HUES48 (cell line): ENCODE measurements at regions not wholly inside any gene's neighbourhood (a gene's known extent, or its start where the extent isn't known, plus 50 kb on each side); places are given as distances from the start of the nearest gene placed in this dataset.
A peak's percentile ranks its signal among the peaks of the same experiment; 100 is the strongest.
"Not testable (repeated sequence)": the region's sequence is repeated elsewhere in the genome, so short reads cannot be mapped to it uniquely, and the experiment has no call there.

Source experiments
- H3K27ac ChIP-seq: one replicate; pipeline ENCODE4 v1.7.0; 2013; ENCODE audit warnings: low read depth, low read length, inconsistent platforms
- H3K27me3 ChIP-seq: 2 replicates; pipeline ENCODE4 v1.6.1; 2013; ENCODE audit warnings: mild to moderate bottlenecking, low read length; ENCODE audit not compliant: control insufficient read depth, insufficient read depth
- H3K36me3 ChIP-seq: 2 replicates; pipeline ENCODE4 v1.6.1; 2013; ENCODE audit warnings: low read length; ENCODE audit not compliant: control insufficient read depth, insufficient read depth
- H3K4me1 ChIP-seq: 2 replicates; pipeline ENCODE4 v1.6.1; 2013; ENCODE audit warnings: mild to moderate bottlenecking, low read length; ENCODE audit not compliant: control insufficient read depth, insufficient read depth
- H3K4me3 ChIP-seq: 2 replicates; pipeline ENCODE4 v1.5.1; 2013; ENCODE audit warnings: mild to moderate bottlenecking, low read depth, low read length
- H3K9ac ChIP-seq: 2 replicates; pipeline ENCODE4 v1.6.1; 2013; ENCODE audit warnings: mild to moderate bottlenecking, low read depth, low read length, moderate library complexity
- H3K9me3 ChIP-seq: 2 replicates; pipeline ENCODE4 v1.6.1; 2013; ENCODE audit warnings: low read length; ENCODE audit not compliant: control insufficient read depth, insufficient read depth

GRCh38 chr1:192884241-192884640 lies 75.4 kb downstream of the RGS2 start:
- H3K4me3 ChIP-seq: no peak overlapping the region
- no peak overlapping the region for H3K9ac ChIP-seq
- H3K36me3 ChIP-seq: no peaks in the 10 kb centered on the region
- H3K4me1 ChIP-seq: peaks cover 11% of the 10 kb centered on the region; the same call in 1 of the 2 replicates
- no peaks in the 10 kb centered on the region for H3K27me3 ChIP-seq
- H3K9me3 ChIP-seq: no peaks in the 10 kb centered on the region
- H3K27ac ChIP-seq: no peak overlapping the region

DNA sequence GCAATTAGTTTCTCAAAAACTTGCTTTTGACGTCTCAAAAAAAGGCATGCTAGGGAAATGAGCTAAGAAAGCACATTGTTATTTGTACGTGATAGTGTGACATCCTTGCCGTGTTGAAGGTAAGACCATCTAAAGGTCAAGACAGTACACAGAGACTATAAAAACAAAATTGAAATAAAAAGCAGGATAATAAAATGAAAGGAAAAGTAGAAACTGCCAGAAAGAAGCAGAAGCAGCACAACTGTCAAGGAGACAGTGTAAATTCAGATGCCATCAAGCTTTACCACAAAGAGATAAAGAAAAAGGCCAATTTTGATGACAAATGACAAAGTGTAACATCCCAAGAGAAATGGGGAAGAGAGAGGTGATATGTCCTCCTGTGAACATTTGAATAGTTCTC lies 76.5 kb downstream of the RGS2 start:
- not testable (repeated sequence) for H3K4me3 ChIP-seq, H3K27ac ChIP-seq, H3K9me3 ChIP-seq, H3K36me3 ChIP-seq, H3K27me3 ChIP-seq, H3K9ac ChIP-seq
- peaks cover 11% of the 10 kb centered on the region; the same call in 1 of the 2 replicates for H3K4me1 ChIP-seq

- Histone ChIP-seq H3K36me3 (no peaks in the 10 kb centered on the region), H3K27ac (peak overlapping the region; percentile 60), H3K4me3 (no peak overlapping the region), H3K9ac (no peak overlapping the region), H3K9me3 (no peaks in the 10 kb centered on the region), H3K27me3 (no peaks in the 10 kb centered on the region), H3K4me1 (peaks cover 11% of the 10 kb centered on the region; the same call in 1 of the 2 replicates)
Measured at GRCh38 chr1:192887426-192887825, 78.6 kb downstream of the RGS2 start.

DNA sequence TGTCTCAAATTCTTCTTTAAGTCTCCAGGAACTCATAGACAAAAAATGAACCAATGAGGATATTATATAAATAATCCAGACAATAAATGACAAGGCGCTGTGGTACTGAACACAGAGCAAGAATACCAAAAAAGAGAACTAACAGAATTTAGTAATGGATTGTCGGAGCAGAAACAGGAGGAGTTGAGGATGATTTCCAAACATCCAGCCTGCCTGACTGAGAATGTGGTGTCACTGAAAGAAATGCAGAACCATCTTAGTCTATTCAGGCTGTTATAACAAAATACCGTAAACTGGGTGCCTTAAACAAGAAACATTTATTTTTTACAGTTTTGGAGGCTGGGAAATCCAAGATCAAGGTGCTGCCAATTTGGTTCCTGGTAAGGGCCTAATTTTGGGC lies 79.7 kb downstream of the RGS2 start:
- Histone ChIP-seq H3K27ac (peak overlapping the region; percentile 60), H3K36me3 (no peaks in the 10 kb centered on the region), H3K27me3 (no peaks in the 10 kb centered on the region), H3K4me3 (no peak overlapping the region), H3K4me1 (peaks cover 11% of the 10 kb centered on the region; the same call in 1 of the 2 replicates), H3K9me3 (no peaks in the 10 kb centered on the region), H3K9ac (no peak overlapping the region)

DNA sequence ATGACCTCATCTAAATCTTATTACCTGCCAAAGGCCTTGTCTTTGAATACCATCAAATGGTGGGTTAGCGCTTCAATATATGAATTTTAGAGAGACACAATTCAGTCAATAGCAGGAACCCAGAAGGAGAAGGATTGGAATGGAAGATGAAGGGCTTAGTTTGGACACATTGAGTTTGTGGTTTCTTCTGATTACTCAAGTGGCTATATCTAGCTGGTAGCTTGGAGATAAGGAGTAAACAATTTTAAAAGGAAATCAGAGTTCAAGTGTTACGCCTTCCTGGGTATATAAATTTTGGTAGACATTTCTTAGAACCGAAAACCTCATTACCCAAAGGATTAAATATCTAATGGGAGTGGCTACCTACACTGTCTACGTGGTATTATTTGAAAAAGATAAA lies 80.2 kb downstream of the RGS2 start:
- Histone ChIP-seq H3K27me3 (no peaks in the 10 kb centered on the region), H3K4me1 (peaks cover 11% of the 10 kb centered on the region; the same call in 1 of the 2 replicates), H3K9ac (no peak overlapping the region), H3K4me3 (no peak overlapping the region), H3K36me3 (no peaks in the 10 kb centered on the region), H3K27ac (no peak overlapping the region), H3K9me3 (no peaks in the 10 kb centered on the region)

GRCh38 chr1:192890134-192890533 lies 81.3 kb downstream of the RGS2 start:
- Histone ChIP-seq H3K4me3 (no peak overlapping the region), H3K9ac (no peak overlapping the region), H3K27me3 (no peaks in the 10 kb centered on the region), H3K4me1 (peaks cover 11% of the 10 kb centered on the region; the same call in 1 of the 2 replicates), H3K9me3 (no peaks in the 10 kb centered on the region), H3K36me3 (no peaks in the 10 kb centered on the region), H3K27ac (no peak overlapping the region)

GRCh38 chr1:192892934-192893333 lies 84.1 kb downstream of the RGS2 start:
- no peak overlapping the region for H3K9ac ChIP-seq
- no peaks in the 10 kb centered on the region for H3K27me3 ChIP-seq
- H3K4me1 ChIP-seq: peaks cover 2% of the 10 kb centered on the region; the same call in 1 of the 2 replicates
- H3K36me3 ChIP-seq: no peaks in the 10 kb centered on the region
- H3K27ac ChIP-seq: no peak overlapping the region
- H3K9me3 ChIP-seq: no peaks in the 10 kb centered on the region
- H3K4me3 ChIP-seq: no peak overlapping the region

DNA sequence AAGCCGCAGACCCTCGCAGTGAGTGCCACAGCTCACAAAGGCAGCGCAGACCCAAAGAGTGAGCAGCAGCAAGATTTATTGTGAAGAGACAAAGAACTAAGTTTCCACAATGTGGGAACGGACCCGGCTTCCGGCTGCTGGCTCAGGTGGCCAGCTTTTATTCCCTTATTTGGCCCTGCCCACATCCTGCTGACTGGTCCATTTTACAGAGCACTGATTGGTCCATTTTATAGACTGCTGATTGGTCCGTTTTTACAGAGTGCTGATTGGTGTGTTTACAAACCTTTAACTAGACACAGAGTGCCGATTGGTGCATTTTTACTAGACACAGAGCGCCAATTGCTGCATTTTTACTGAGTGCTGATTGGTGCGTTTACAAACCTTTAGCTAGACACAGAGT lies 86.6 kb downstream of the RGS2 start:
- not testable (repeated sequence) for H3K4me1 ChIP-seq, H3K27ac ChIP-seq, H3K9ac ChIP-seq, H3K9me3 ChIP-seq, H3K4me3 ChIP-seq, H3K36me3 ChIP-seq, H3K27me3 ChIP-seq

DNA sequence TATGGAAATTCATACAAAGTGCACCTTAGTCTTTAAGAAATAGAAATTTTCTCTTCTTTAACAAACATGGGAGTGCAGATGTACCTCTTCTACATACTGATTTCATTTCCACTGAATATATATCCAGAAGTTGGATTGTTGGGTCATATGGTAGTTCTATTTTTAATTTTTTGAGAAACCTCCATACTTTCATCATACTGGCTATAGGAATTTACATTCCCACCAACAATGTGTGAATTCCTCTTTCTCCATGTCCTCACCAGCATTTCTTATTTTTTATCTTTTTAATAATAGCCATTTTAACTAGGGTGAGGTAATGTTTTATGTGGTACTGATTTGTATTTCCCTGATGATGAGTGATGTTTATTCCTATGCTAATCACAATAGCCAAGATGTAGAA lies 87.5 kb downstream of the RGS2 start:
- no peaks in the 10 kb centered on the region for H3K9me3 ChIP-seq
- H3K4me1 ChIP-seq: no peaks in the 10 kb centered on the region
- no peak overlapping the region for H3K4me3 ChIP-seq
- no peaks in the 10 kb centered on the region for H3K27me3 ChIP-seq
- no peak overlapping the region for H3K9ac ChIP-seq
- H3K27ac ChIP-seq: no peak overlapping the region
- H3K36me3 ChIP-seq: no peaks in the 10 kb centered on the region

- Histone ChIP-seq H3K9me3 (no peaks in the 10 kb centered on the region), H3K4me3 (no peak overlapping the region), H3K4me1 (no peaks in the 10 kb centered on the region), H3K27ac (no peak overlapping the region), H3K36me3 (no peaks in the 10 kb centered on the region), H3K9ac (no peak overlapping the region), H3K27me3 (no peaks in the 10 kb centered on the region)
Measured at GRCh38 chr1:192901500-192901899, 92.7 kb downstream of the RGS2 start.

GRCh38 chr1:192903142-192903541 lies 94.3 kb downstream of the RGS2 start:
- no peak overlapping the region for H3K27ac ChIP-seq

GRCh38 chr1:192904438-192904895 lies 95.6 kb downstream of the RGS2 start:
- H3K36me3 ChIP-seq: no peaks in the 10 kb centered on the region
- no peaks in the 10 kb centered on the region for H3K27me3 ChIP-seq
- no peak overlapping the region for H3K9ac ChIP-seq
- H3K4me3 ChIP-seq: no peak overlapping the region
- no peaks in the 10 kb centered on the region for H3K9me3 ChIP-seq
- no peak overlapping the region for H3K27ac ChIP-seq
- H3K4me1 ChIP-seq: no peaks in the 10 kb centered on the region

More at GRCh38 chr1:192903142-192903541, 94.3 kb downstream of the RGS2 start:
- H3K27me3 ChIP-seq: no peaks in the 10 kb centered on the region
- H3K4me3 ChIP-seq: no peak overlapping the region
- no peaks in the 10 kb centered on the region for H3K9me3 ChIP-seq
- no peaks in the 10 kb centered on the region for H3K4me1 ChIP-seq
- H3K9ac ChIP-seq: no peak overlapping the region
- H3K36me3 ChIP-seq: no peaks in the 10 kb centered on the region
